ENCODE measurements at regions not wholly inside any gene's neighbourhood (a gene's known extent, or its start where the extent isn't known, plus 50 kb on each side); places are given as distances from the start of the nearest gene placed in this dataset.

DNA sequence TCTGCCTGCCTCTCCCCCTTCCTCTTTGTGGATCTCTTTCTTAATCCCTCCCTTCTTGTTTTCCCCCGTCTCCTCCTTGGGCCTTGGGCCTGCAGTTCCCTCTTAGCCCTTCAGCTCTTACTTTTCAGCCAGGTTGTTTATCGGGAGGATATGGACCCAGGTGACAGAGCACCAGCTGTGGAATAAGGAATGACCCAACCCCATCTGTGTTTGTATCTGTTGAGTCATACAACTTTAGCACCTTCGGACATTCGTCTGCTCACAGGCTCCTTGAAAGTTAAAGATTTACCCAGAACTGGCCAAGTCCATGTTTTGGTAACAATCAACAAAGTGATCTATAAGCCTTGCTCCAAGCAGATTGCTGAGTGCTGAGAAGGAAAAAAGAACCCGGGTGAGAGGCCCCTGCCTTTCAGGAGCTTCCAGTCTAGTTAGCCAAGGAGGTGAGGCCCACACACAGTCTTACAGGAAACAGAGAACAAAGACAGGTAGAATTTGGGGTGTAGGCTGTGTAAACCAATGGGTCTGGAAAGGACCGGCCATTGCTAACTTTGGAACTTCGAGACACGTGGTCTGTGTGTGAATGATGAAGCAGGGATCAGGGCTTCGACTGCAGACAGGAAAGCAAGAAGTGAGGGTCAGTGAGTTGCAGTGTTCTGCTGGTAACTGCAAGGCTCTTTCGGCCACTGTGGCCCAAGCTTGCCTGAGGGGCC lies 66.7 kb upstream of the F3 start (continued):
- TF ChIP-seq ZNF473 (tag by site-specific recombination; IDR thresholded peaks at IDR 0.05) (no peak), ZFP41 (tag by site-specific recombination; IDR thresholded peaks at IDR 0.05; ENCODE audit: borderline replicate concordance) (no peak)

DNA sequence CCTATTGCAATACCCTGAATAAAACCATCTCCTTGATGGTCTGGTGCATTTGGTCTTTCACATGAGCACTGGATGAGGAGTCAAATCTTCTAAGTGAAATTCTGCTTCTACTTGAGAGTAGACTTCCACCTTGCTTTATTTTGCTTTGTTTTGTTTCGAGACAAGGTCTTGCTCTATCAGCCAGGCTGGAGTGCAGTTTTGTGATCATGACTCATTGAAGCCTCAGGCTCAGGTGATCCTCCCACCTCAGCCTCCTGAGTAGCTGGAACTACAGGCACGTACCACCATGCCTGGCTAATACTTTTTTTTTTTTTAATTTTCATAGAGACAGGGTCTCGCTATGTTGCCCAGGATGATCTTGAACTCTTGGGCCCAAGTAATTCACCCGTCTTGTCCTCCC lies 65.8 kb upstream of the F3 start:
- Histone ChIP-seq H3K36me3 (ENCODE audit: control insufficient read depth in 2 of 2, insufficient read depth in 1 of 2, low read length in 2 of 2) (no peaks in the 10 kb centered on the region), H3K27ac (ENCODE audit: extremely low read depth, low read depth, low read length) (no peak overlapping the region), H3K4me3 (ENCODE audit: low read depth, low read length) (no peak overlapping the region), H3K4me1 (ENCODE audit: control insufficient read depth, insufficient read depth, low read length) (no peaks in the 10 kb centered on the region), H3K9me3 (ENCODE audit: control insufficient read depth, insufficient read depth, low read depth, low read length) (no peaks in the 10 kb centered on the region)
- POLR2A ChIA-PET = no interaction called here
- CTCF ChIA-PET = interaction anchor here (0.5 kb wide), 1 partner anchor 1728 kb away, joined by 3 read pairs; no protein-coding TSS in a partner anchor
- TF ChIP-seq ZFP37 (tag by site-specific recombination; IDR thresholded peaks at IDR 0.05) (no peak), WT1 (tag by site-specific recombination; IDR thresholded peaks at IDR 0.05) (no peak), YY1 (tag by site-specific recombination; IDR thresholded peaks at IDR 0.05) (no peak), ZNF114 (tag by site-specific recombination; IDR thresholded peaks at IDR 0.05) (no peak), ZNF341 (tag by site-specific recombination; IDR thresholded peaks at IDR 0.05; ENCODE audit: low read depth) (no peak), KLF9 (tag by site-specific recombination; IDR thresholded peaks at IDR 0.05; ENCODE audit: low read depth) (no peak), ZNF677 (tag by site-specific recombination; IDR thresholded peaks at IDR 0.05) (no peak), ZBTB8A (tag by site-specific recombination; IDR thresholded peaks at IDR 0.05) (no peak), ZNF514 (tag by site-specific recombination; IDR thresholded peaks at IDR 0.05) (no peak), ZFP3 (tag by site-specific recombination; IDR thresholded peaks at IDR 0.05; ENCODE audit: low read depth) (no peak), ZNF626 (tag by site-specific recombination; IDR thresholded peaks at IDR 0.05) (no peak), ZNF701 (tag by site-specific recombination; IDR thresholded peaks at IDR 0.05) (no peak), ZNF837 (tag by site-specific recombination; IDR thresholded peaks at IDR 0.05) (no peak), ZBTB20 (tag by site-specific recombination; IDR thresholded peaks at IDR 0.05) (no peak), MEIS1 (CRISPR knock-in tag; IDR thresholded peaks at IDR 0.05; ENCODE audit: borderline replicate concordance) (no peak), ZNF366 (tag by site-specific recombination; conservative IDR thresholded peaks at IDR 0.05) (no peak)
- TF ChIP-seq, protein P1, sequence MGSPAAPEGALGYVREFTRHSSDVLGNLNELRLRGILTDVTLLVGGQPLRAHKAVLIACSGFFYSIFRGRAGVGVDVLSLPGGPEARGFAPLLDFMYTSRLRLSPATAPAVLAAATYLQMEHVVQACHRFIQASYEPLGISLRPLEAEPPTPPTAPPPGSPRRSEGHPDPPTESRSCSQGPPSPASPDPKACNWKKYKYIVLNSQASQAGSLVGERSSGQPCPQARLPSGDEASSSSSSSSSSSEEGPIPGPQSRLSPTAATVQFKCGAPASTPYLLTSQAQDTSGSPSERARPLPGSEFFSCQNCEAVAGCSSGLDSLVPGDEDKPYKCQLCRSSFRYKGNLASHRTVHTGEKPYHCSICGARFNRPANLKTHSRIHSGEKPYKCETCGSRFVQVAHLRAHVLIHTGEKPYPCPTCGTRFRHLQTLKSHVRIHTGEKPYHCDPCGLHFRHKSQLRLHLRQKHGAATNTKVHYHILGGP (tag by site-specific recombination; IDR thresholded peaks at IDR 0.05) = no peak

DNA sequence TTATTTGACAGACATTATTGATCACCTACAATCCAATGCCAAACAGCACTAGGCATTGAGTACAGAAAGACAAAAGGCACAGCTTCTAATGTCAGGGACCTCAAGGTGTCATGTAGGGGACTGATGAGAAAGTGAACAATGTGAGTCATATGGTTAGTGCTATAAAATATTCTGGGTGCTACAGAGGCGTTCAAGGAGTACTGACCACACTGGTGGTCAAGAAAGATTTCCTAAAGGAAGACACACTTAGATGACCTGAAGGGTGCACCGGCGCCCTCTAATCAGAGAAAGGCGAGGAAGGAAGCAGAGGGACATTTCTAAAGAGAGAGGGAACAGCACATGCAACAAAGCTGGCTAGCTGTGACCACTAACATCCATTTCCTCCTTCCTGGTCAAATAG lies 64.9 kb upstream of the F3 start:
- POLR2A ChIA-PET = no interaction called here
- TF ChIP-seq ZNF19 (tag by site-specific recombination; IDR thresholded peaks at IDR 0.05; ENCODE audit: low read depth) (no peak), ZNF274 (IDR thresholded peaks at IDR 0.05; ENCODE audit: low read length) (no peak), ZNF274 (tag by site-specific recombination; IDR thresholded peaks at IDR 0.05; ENCODE audit: borderline replicate concordance) (no peak), KLF9 (tag by site-specific recombination; IDR thresholded peaks at IDR 0.05; ENCODE audit: low read depth) (no peak), BCL11B (tag by site-specific recombination; IDR thresholded peaks at IDR 0.05; ENCODE audit: low read depth) (no peak), ZNF791 (tag by site-specific recombination; IDR thresholded peaks at IDR 0.05) (no peak), ZBTB48 (tag by site-specific recombination; IDR thresholded peaks at IDR 0.05) (no peak), ZNF140 (tag by site-specific recombination; IDR thresholded peaks at IDR 0.05) (no peak), ZNF175 (tag by site-specific recombination; IDR thresholded peaks at IDR 0.05) (no peak), ZNF530 (tag by site-specific recombination; IDR thresholded peaks at IDR 0.05; ENCODE audit: low read depth) (no peak), ZNF311 (tag by site-specific recombination; IDR thresholded peaks at IDR 0.05; ENCODE audit: borderline replicate concordance) (no peak)
- H3K27ac ChIP-seq (ENCODE audit: extremely low read depth, low read depth, low read length) = no peak overlapping the region
- H3K4me1 ChIP-seq (ENCODE audit: control insufficient read depth, insufficient read depth, low read length) = no peaks in the 10 kb centered on the region
- CTCF ChIA-PET = interaction anchor here (0.6 to 0.7 kb wide), 2 partner anchors 24 to 1609 kb away, joined by 3 read pairs; no protein-coding TSS in a partner anchor
- H3K36me3 ChIP-seq (ENCODE audit: control insufficient read depth in 2 of 2, insufficient read depth in 1 of 2, low read length in 2 of 2) = no peaks in the 10 kb centered on the region
- H3K9me3 ChIP-seq (ENCODE audit: control insufficient read depth, insufficient read depth, low read depth, low read length) = no peaks in the 10 kb centered on the region
- no peak overlapping the region for H3K4me3 ChIP-seq (ENCODE audit: low read depth, low read length)
